ENCODE measurements at regions not wholly inside any gene's neighbourhood (a gene's known extent, or its start where the extent isn't known, plus 50 kb on each side); places are given as distances from the start of the nearest gene placed in this dataset.

DNA sequence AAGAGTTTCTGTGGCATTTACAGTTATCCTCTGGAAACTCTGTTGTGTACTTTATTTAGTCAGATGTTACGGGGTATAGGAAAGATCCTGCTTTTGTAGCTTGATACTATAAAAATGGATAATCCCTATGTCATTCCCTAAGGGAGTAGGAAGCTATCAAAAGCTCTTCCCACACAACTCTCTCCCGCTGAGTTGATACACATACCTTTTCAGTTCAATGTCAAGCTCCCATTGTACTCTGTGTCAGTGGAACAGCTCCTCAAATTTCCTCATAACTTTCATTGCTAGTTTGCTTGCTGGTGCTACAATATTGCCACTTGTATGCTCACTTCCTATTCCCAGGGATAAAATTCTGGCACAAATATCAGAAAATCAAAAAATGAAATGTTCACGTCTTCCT is 893.3 kb upstream of the GBE1 start:
- TF ChIP-seq, protein P1, sequence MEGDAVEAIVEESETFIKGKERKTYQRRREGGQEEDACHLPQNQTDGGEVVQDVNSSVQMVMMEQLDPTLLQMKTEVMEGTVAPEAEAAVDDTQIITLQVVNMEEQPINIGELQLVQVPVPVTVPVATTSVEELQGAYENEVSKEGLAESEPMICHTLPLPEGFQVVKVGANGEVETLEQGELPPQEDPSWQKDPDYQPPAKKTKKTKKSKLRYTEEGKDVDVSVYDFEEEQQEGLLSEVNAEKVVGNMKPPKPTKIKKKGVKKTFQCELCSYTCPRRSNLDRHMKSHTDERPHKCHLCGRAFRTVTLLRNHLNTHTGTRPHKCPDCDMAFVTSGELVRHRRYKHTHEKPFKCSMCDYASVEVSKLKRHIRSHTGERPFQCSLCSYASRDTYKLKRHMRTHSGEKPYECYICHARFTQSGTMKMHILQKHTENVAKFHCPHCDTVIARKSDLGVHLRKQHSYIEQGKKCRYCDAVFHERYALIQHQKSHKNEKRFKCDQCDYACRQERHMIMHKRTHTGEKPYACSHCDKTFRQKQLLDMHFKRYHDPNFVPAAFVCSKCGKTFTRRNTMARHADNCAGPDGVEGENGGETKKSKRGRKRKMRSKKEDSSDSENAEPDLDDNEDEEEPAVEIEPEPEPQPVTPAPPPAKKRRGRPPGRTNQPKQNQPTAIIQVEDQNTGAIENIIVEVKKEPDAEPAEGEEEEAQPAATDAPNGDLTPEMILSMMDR (IDR thresholded peaks at IDR 0.05; ENCODE audit: low read depth, low read length, poor library complexity, severe bottlenecking), result no peak
- no peak for TF ChIP-seq EZH2phosphoT487 (IDR thresholded peaks at IDR 0.05; ENCODE audit: borderline replicate concordance, low read length)
